ENCODE measurements at regions not wholly inside any gene's neighbourhood (a gene's known extent, or its start where the extent isn't known, plus 50 kb on each side); places are given as distances from the start of the nearest gene placed in this dataset.

- TF ChIP-seq ELF4 (CRISPR knock-in tag; IDR thresholded peaks at IDR 0.05; ENCODE audit: low read depth) (no peak), ESRRA (CRISPR knock-in tag; IDR thresholded peaks at IDR 0.05; ENCODE audit: borderline replicate concordance) (no peak), TCF7 (CRISPR knock-in tag; IDR thresholded peaks at IDR 0.05; ENCODE audit: low read depth) (no peak)
- TF ChIP-seq, protein P1, sequence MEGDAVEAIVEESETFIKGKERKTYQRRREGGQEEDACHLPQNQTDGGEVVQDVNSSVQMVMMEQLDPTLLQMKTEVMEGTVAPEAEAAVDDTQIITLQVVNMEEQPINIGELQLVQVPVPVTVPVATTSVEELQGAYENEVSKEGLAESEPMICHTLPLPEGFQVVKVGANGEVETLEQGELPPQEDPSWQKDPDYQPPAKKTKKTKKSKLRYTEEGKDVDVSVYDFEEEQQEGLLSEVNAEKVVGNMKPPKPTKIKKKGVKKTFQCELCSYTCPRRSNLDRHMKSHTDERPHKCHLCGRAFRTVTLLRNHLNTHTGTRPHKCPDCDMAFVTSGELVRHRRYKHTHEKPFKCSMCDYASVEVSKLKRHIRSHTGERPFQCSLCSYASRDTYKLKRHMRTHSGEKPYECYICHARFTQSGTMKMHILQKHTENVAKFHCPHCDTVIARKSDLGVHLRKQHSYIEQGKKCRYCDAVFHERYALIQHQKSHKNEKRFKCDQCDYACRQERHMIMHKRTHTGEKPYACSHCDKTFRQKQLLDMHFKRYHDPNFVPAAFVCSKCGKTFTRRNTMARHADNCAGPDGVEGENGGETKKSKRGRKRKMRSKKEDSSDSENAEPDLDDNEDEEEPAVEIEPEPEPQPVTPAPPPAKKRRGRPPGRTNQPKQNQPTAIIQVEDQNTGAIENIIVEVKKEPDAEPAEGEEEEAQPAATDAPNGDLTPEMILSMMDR (IDR thresholded peaks at IDR 0.05), result no peak
Measured at GRCh38 chr3:22239011-22239410, 488.0 kb upstream of the ZNF385D start.

Data from WTC11 (cell line).